Putamen (tissue), 1 donor: ENCODE measurements at regions not wholly inside any gene's neighbourhood (a gene's known extent, or its start where the extent isn't known, plus 50 kb on each side); places are given as distances from the start of the nearest gene placed in this dataset.
A peak's percentile ranks its signal among the peaks of the same experiment; 100 is the strongest.
"Not testable (repeated sequence)": the region's sequence is repeated elsewhere in the genome, so short reads cannot be mapped to it uniquely, and the experiment has no call there.

Source experiments
- DNase-seq: peaks from one replicate; pipeline ENCODE4 v3.0.0-alpha.2; 2016; ENCODE audit warnings: low spot score

GRCh38 chr5:87751824-87752223 lies 339.1 kb upstream of the CCNH start:
- DNase-seq, result peak; percentile 82

- no peak for DNase-seq
Observed at GRCh38 chr5:87746891-87747377, 334.2 kb upstream of the CCNH start.

DNA sequence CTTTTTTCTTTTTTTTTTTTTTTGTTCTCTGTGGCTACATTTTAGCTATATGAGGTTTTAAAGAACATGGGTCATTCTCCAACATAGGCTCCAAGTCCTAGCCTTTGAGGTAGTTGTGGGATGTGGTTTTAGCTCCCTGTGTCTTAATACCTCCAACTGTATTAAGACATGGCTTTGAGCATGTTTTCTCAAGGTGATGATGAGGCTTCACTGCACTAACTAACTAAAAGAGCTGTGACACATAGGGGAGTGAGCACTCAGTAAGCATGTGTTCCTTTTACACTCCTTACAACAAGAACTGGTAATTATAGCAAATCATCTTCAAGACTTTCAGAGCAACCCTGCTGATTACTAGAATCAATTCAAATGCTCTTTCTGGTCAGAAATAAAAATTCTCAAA lies 333.6 kb upstream of the CCNH start:
- no peak for DNase-seq

DNA sequence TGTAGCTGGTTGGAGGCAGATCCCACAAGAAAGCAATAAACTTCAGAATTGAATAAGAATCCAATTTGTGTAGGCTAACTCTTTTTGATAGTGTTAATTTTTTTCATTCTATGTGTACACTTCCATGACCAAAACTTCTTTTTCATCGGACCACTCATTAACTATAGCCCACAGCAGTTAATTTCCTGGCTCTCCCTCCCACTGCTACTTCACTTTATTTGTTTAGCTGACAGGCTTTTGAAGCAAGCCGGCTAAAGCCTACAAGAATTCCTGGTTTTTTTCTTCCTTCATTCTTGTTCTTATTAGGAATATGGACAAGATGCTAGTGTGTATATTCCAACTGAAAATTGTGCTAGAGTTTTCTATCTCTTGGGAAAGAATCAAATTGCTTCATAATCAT lies 329.2 kb upstream of the CCNH start:
- DNase-seq, result no peak

- no peak for DNase-seq
Observed at GRCh38 chr5:87735923-87736322, 323.2 kb upstream of the CCNH start.

- no peak for DNase-seq
Observed at GRCh38 chr5:87733897-87734296, 321.2 kb upstream of the CCNH start.

GRCh38 chr5:87732875-87733768 lies 320.4 kb upstream of the CCNH start:
- peak; percentile 76 for DNase-seq

DNA sequence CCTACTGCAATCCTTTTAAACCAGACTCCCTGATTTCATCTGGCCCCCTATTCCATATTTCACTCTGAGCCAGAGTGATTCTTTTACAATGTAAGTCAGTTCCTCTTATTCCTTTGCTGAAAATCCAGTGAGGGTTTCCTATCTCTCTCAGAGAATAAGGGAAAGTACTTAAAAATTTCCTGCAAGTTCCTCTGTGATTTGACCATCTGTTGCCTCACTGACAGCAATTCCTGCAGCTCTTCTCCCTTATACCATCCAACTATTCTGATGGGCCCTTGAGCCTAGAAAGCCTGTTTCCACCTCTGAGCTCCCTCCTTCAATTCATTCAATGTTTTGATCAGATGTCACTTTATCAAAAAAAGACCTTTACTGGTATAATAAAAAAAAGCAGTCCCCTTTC lies 317.1 kb upstream of the CCNH start:
- no peak for DNase-seq

- DNase-seq, result no peak
Observed at GRCh38 chr5:87722286-87722685, 309.6 kb upstream of the CCNH start.

DNA sequence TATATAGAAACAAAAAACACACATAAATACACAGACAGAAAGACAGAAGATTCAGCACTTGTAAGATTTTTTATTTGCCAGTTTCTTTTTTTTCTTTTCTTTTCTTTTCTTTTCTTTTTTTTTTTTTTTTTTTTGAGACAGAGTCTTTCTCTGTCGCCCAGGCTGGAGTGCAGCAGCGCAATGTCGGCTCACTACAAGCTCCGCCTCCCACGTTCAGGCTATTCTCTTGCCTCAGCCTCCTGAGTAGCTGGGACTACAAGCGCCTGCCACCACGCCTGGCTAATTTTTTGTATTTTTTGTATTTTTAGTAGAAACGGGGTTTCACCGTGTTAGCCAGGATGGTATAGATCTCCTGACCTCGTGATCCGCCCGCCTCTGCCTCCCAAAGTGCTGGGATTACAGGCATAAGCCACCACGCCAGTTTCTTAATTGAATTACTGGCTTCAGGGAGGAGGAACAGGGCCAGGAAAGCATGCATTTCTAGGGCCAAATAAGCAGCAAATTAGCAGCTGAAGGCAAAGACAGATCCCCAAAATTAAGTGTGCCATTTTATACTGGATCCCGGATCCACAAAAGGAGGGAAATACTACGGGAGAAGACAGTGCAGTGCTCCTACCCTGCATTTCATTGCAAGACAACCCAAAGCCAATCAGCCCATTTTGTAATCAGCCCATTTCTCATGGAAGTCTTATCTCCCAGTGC lies 305.6 kb upstream of the CCNH start:
- DNase-seq, result not testable (repeated sequence)

- DNase-seq, result no peak
Observed at GRCh38 chr5:87717761-87718160, 305.0 kb upstream of the CCNH start.

- no peak for DNase-seq
Observed at GRCh38 chr5:87705876-87706275, 293.1 kb upstream of the CCNH start.

- DNase-seq, result no peak
Observed at GRCh38 chr5:87686975-87687374, 274.2 kb upstream of the CCNH start.

DNA sequence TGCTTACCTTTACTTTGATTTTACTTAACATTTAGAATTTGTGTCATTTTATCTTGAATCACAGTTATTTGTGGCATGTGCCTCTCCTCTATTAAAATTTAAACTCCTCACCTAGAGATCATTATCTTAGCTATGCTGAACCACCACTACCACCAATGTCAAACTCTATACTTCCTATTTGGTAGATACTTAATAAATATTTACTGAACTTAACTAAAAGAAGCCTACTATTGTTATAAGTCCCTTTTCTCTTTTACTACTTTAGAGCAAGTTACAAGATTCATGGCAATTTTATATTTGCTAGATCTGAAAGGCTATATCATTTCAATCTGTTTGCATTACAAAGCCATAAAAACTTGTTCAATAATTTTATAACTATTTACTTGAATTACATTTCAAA lies 273.3 kb upstream of the CCNH start:
- no peak for DNase-seq

DNA sequence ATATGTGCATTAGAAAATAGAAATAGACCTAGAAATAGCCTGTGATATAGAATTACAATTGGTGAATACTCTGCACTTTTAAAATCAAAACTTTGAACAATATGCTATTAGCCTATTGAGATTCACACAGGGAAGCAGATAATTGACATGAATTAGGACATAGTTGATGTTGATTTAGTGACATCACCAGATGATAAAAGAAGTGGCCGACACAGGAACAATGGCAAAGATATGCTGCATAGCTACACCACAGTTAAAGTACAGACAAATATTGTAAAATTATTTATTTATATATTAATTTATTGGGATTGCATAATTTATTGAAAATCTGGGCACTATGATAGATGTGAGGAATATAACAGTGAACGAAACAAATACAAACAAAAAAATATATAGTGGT lies 261.5 kb upstream of the CCNH start:
- no peak for DNase-seq

GRCh38 chr5:87671146-87671545 lies 258.4 kb upstream of the CCNH start:
- no peak for DNase-seq

DNA sequence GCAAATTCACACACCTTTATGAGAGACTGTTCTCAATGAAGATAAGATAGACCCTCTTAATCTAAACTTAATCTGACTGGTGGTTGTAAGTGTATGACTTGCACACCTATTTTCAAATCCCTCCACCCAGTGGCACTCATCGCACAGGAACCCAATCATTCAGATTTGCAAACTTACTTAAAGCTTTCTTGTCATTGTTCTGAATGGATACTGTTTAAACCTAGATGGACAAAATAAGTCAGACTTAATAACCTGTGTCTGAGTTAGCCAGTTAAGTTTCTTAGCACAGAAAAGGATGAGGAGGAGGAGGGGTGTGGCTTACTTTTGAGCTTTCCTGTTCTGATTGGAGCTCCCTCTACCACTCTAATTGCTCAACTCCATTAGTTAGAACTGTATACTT lies 252.4 kb upstream of the CCNH start:
- DNase-seq, result no peak

GRCh38 chr5:87661784-87662566 lies 249.2 kb upstream of the CCNH start:
- DNase-seq, result no peak

GRCh38 chr5:87653242-87653641 lies 240.5 kb upstream of the CCNH start:
- no peak for DNase-seq

DNA sequence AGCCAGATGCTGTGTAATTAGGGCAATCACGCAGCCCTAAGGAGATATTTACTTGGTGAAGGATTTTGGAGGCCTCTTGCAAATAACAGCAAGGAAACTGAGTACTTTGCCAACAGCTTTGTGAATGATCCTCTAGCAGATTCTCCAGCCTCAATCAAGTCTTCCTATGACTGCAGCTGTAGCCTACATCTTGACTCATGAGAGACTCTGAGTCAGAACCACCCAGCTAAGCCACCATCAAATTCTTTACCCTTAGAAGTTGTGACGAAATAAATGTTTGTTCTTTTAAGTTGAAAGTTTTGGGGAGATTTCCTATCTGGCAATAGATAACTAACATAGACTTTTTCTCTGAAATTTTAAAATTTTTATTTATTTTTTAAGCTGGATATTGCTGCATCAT lies 237.6 kb upstream of the CCNH start:
- DNase-seq, result no peak

DNA sequence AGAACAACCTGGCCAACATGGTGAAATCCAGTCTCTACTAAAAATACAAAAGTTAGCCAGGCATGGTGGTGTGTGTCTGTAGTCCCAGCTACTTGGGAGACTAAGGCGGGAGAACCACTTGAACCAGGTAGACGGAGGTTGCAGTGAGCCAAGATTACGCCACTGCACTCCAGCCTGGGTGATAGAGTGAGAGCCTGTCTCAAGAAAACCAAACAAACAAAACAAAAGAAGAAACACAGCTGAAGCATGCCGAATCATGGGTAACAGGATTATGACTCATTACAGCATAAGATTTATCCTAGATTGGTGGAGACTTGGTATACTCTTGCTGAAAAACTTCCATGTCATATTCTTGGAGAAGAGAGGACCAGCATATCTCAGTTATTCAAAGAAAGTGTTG lies 236.7 kb upstream of the CCNH start:
- DNase-seq, result no peak

GRCh38 chr5:87645224-87645623 lies 232.5 kb upstream of the CCNH start:
- DNase-seq, result peak; percentile 75

- DNase-seq, result no peak
Observed at GRCh38 chr5:87640902-87641301, 228.2 kb upstream of the CCNH start.
